Femur (tissue), 1 donor: ENCODE measurements at regions not wholly inside any gene's neighbourhood (a gene's known extent, or its start where the extent isn't known, plus 50 kb on each side); places are given as distances from the start of the nearest gene placed in this dataset.
"Not testable (repeated sequence)": the region's sequence is repeated elsewhere in the genome, so short reads cannot be mapped to it uniquely, and the experiment has no call there.

Experiments
- DNase-seq: peaks from one replicate; pipeline ENCODE4 v3.0.0-alpha.2; 2017

- no peak for DNase-seq
Measured at GRCh38 chr5:174610968-174611367, 113.4 kb upstream of the MSX2 start.

- DNase-seq, result no peak
Measured at GRCh38 chr5:174612686-174613085, 111.7 kb upstream of the MSX2 start.

- no peak for DNase-seq
Measured at GRCh38 chr5:174614500-174615135, 109.8 kb upstream of the MSX2 start.

DNA sequence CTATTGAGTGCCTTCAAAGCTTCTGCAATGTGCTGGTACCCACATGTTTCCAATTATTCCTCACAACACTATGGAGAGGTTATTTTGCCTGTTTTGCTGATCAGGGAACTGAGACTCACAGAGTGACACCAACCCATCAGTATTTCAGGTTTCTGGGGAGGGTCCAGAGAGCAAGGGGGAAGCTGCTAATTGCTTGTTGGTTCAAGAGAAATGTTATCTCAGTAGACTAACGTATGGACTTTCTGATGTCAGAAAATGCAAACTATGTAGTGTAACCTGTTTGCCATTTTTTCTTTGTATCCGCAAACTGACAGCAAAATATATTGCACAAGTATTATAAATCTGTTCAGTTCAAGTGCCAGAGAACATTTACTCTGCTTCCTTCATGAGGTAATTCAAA, 108.3 kb upstream of the MSX2 start:
- DNase-seq, result no peak

- no peak for DNase-seq
Measured at GRCh38 chr5:174617285-174617684, 107.1 kb upstream of the MSX2 start.

DNA sequence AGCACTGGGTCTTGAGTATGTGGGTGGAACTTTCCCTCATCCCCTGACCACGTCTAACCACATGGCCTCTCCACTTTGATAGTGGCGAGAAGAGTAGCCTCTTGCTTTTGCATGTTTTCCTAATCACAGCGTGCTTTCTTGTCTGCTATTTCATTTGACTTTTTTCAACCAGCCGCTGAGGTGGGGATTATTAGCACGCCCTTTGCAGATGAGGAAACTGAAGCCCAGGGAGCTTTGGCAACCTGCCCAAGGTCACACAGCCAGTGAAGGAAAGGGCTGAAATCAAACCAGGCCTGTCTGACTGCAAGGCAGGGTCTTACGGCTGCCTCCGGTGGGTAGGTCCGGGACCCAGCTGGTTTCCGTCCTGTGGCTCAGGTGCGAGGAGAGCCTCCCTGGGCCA, 106.5 kb upstream of the MSX2 start:
- DNase-seq, result no peak

DNA sequence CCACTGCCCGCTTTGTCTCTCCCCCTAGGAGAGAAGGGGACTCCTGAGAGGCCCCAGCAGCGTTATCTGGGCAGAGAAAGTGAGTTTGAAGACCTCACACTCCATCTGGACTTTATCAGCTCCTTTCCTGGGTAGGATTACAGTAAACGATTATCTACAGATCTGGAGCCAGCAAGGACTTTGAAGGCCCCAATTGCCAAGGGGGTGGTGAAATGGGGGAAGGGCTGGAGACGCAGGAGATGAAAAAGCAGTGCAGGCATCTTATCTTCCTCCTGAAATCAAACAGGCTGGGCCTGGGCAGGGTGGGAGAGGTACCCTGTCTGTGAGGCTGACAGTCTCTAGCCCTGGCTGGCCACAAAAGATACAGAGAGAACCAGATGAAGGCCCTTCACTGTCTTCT, 105.8 kb upstream of the MSX2 start:
- no peak for DNase-seq

DNA sequence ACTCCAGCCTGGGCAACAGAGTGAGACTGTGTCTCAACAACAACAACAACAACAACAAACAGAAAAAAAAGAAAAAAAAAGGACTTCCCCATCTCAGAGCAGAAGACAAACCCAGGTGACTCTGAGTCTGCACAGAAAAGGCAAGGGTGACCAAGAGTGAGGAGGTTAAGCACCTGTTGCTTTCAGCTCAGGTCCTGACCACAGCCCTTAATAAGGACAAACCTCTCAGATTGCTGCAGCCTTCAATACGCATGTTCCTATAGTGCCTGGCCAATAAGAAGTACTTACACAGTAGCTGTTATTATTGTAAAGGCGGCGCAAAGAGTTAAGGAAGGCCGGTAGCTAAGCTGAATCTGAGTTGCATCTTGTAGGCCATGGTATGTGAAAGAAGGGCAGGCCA, 102.3 kb upstream of the MSX2 start:
- no peak for DNase-seq

DNA sequence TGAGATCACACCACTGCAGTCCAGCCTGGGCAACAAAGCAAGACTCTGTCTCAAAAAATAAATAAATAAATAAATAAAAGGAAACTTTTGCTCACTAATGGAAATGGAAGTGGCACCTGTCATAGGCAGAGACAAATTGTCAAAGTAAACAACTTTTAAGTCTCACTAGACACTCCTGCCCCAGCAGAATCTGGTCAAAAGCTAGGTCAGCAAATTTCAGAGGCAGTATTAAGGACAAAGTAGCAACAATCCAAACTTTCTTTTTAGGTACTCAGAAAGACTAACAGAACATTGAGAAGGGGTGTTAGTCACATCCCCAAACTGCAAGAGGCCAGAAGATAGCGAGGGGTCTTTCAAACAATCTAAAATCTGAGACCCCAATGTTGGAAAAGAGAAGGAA, 101.4 kb upstream of the MSX2 start:
- no peak for DNase-seq

GRCh38 chr5:174623433-174624019, 100.9 kb upstream of the MSX2 start:
- DNase-seq, result no peak

DNA sequence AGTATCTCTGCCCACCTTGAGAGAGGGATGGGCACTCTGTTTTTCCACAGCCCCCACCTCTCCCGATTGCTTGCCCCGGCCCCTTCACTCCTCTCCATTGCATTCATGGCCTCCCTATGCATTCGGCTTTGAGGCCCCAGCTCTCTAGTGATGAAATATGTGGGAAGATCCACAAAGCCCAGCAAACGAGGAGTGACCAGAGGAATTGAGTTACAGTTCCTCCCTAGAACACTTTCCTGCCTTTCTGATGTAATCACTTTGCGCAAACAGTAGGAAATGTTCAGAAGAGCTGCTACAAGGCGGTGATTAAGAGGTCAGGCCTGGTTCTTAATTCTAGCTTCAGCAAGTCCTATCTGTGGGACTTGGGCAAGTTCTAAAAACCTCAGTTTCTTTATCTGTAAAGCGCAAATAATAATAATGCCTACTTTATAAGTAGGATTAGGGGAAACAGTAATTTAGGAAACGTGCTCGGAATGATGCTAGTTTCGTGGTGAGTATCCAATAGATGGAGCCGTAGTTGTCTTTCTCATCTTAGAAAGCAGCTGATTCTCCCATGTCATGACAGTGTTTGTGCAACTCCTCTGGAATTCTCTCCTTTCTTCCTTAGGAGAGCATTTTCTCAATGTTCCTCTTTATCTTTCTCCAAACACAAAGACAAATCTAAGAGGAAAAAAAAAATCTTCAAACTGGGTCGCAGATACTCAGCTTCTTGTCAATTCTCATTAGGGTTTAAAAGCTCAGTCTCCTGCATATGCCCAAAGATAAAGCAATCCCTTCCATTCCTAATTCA, 99.5 kb upstream of the MSX2 start:
- no peak for DNase-seq

DNA sequence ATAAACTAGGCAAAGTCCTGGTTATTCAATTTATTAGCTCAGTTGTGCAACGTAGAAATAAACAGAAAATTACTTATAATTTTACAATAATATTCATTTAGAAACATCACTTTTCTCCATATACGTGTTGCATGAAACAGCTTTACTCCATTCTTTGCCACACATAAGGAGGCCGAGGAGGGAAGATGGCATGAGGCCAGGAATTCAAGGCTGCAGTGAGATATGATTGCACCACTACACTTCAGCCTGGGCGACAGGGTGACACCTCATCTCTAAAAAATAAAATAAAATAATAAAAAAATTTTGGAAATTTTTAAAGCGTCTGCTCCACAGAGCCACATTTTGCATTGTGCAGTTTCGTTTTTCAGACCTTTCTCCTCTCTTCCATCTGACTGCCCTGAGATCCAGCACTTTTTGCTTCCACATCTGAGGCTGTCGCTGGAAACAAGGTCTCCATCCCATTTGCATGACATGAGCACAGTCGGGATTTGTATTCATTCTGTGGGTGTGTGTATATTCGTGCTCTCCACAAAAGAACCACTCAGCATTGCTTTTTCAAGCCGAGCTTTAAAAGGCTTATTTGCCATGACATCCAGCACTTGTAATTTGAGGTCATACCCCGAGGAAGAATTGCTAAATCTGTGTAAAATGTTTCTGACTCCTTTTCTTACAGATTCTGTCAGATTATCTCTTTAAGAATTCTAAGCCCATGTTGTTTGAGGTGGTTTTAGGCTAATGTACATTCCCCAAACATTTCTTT, 98.6 kb upstream of the MSX2 start:
- no peak for DNase-seq

- no peak for DNase-seq
Measured at GRCh38 chr5:174626369-174626920, 97.9 kb upstream of the MSX2 start.

- no peak for DNase-seq
Measured at GRCh38 chr5:174636094-174636493, 88.3 kb upstream of the MSX2 start.

DNA sequence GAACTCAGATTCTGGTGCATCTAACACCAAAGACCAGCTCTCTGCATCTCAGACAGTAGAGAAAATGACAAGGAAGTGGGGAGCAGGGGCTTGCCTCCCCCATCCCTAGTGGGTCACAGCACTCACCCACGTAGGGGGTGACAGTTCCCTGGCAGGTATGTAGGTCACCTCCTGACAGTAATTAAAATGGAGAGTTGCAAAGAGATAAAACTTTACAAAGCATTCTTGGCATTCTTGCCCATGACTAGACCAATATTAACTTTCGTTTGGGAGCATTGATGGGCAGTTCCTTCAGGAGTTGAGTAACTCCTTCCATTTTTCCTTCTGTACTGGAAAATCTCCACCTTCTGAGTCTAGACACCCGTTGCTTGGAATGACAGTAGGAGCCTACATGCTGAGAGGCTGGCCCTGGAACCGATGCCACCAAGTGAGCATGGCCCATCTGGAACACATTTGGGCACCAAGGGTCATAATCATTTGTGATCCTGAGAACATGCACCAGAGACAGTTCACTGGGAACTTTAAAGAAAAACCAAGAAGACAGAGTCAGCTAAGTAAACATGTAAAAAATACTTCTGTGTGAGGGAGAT, 81.5 kb upstream of the MSX2 start:
- no peak for DNase-seq

GRCh38 chr5:174644436-174644835, 79.9 kb upstream of the MSX2 start:
- no peak for DNase-seq

DNA sequence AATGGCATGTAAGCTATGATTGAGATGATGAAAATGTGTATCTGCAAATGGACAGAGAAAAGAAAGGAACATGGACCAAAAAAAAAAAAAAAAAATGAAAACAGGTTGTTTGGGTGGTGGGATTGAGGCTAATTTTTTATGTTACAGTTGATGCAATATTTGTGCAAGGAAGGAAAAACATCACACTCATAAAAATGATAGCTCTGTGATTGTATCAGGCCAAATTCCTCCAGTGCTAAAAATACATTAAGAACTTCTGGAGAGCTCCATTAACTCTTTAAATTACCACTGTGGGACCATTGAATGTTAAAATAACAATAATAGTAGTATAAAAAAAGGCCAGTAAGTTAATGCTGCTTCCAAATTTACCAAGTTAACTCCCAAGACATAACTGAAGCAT, 79.5 kb upstream of the MSX2 start:
- DNase-seq, result no peak

- no peak for DNase-seq
Measured at GRCh38 chr5:174645677-174646076, 78.7 kb upstream of the MSX2 start.

DNA sequence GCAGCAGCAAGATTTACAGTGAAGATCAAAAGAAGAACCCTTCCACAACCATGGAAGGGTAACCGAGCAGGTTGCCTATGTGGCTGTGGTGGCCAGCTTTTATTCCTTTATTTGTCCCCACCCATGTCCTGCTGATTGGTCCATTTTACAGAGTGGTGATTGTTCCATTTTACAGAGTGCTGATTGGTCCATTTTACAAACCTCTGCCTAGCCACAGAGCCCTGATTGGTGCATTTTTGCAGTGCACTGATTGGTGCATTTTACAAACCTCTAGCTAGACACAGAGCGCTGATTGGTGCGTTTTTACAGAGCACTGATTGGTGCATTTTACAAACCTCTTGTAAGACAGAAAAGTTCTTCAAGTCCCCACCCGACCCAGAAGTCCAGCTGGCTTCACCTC, 75.8 kb upstream of the MSX2 start:
- DNase-seq, result not testable (repeated sequence)

DNA sequence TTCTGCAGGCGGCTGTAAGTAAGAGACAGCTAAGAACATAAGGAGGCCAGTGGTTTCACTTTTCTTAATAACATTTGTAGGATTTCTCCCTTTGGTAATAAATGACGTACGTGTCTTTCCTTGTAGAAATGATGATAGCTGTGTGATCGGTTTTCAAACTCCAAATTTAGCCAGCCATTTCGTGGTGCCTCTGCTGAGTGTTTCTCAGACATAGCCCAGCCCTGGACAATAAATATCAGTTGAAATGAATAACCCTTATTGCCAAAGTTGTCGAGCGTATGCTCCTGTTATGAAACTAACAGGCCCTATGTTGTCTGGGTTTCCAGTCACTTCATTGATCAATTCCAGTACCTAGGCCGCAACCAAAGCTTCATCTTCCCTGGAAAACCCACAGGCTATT, 75.0 kb upstream of the MSX2 start:
- DNase-seq, result no peak

- no peak for DNase-seq
Measured at GRCh38 chr5:174654442-174654841, 69.9 kb upstream of the MSX2 start.

GRCh38 chr5:174655351-174655750, 69.0 kb upstream of the MSX2 start:
- peak; percentile 45 for DNase-seq
